Prostate gland (tissue), 2 donors: ENCODE measurements at regions not wholly inside any gene's neighbourhood (a gene's known extent, or its start where the extent isn't known, plus 50 kb on each side); places are given as distances from the start of the nearest gene placed in this dataset.

Experiments
- DNase-seq: peaks from one replicate; pipeline ENCODE4 v3.0.0-alpha.2; 2019; ENCODE audit warnings: low spot score
- H3K27ac ChIP-seq, 2 donors: fragments of 200-600 bp; sonication (generic); 2 replicates each; pipeline ENCODE4 v1.5.1; 2017 to 2019
- H3K27me3 ChIP-seq: fragments of 200-600 bp; sonication (generic); replicated peaks from 2 replicates; pipeline ENCODE4 v1.5.1; 2019; ENCODE audit not compliant: insufficient read depth
- H3K36me3 ChIP-seq, 2 donors: fragments of 200-600 bp; sonication (generic); 1 replicate in 1 of 2; 2 replicates in 1 of 2; pipeline versions ENCODE4 v1.5.1 to v1.8.1; 2017 to 2019
- H3K4me1 ChIP-seq: fragments of 200-600 bp; sonication (generic); replicated peaks from 2 replicates; pipeline ENCODE4 v1.5.1; 2019
- H3K4me3 ChIP-seq, 2 donors: fragments of 200-600 bp; sonication (generic); 2 replicates each; pipeline ENCODE4 v1.5.1; 2017 to 2019
- H3K9me3 ChIP-seq: fragments of 200-600 bp; sonication (generic); 2 replicates; pipeline ENCODE4 v1.5.1; 2017
- POLR2A ChIP-seq: fragments of 450-650 bp; IDR thresholded peaks from one replicate; pipeline ENCODE4 v1.6.1; 2016; ENCODE audit warnings: antibody characterized with exemption, mild to moderate bottlenecking
- POLR2AphosphoS5 ChIP-seq: sonication (generic); formaldehyde crosslinking; IDR thresholded peaks from one replicate; pipeline ENCODE4 v1.6.1; 2017; ENCODE audit warnings: antibody characterized with exemption
- WGBS: methylation state at CpG from one replicate; pipeline ENCODE4 v1.1.5; 2018; 5-methylcytosine and 5-hydroxymethylcytosine counted together
- intact Hi-C: fragments of 100-400 bp; cut with DNase I; formaldehyde crosslinking; loops from one replicate; pipeline ENCODE4 v1.14.2; 2022
- TF ChIP-seq, protein P1 (sequence below), 4 experiments: fragments of 200-600 bp in 2 of 4; fragments of 450-650 bp in 2 of 4; sonication (generic) in 2 of 4; IDR thresholded peaks; 1 replicate in 3 of 4; 2 replicates in 1 of 4; pipeline ENCODE4 v1.5.1; 2016 to 2019; ENCODE audit warnings: antibody characterized with exemption in 4 of 4, mild to moderate bottlenecking in 2 of 4, moderate library complexity in 2 of 4

DNA sequence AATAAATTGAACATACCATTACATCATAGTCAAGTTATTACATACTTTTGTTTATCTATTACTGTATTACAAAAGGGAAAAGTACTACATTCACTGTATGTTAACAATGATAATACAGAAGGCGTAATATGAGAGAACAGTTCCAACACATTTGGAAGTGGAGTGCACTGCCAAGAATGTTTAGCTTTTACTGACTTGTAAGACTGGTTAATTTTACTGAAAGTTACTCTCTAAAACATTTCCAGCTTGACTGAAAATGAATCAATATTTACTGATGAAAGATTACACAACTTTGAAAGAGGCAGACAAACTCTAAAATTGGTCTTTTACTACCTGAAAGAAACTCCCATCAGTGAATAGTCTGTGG is 728.5 kb downstream of the FSCB start:
- no peak overlapping the region for H3K4me3 ChIP-seq

DNA sequence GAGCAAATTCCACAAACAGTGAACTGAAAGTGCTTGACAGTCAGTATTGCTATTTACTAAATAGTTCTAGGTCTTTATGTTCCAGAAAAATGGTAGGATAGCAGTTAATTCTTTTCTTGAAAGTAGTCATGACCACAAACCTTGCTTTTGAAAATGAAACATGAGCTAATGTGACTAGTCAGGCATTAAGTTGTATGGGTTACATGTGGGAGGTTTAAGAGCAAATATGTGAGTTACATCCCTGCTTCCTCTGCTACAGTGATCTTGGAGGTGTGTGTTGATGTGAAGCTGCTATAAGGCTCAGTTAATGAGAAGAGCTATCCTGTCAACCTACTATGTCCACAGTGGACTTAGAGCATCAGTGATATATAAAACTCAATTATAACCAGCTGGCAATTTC is 741.6 kb downstream of the FSCB start:
- H3K4me1 ChIP-seq, result no peaks in the 10 kb centered on the region
- H3K36me3 ChIP-seq, result no peaks in the 10 kb centered on the region
- no peak overlapping the region for H3K4me3 ChIP-seq
- H3K9me3 ChIP-seq, result no peaks in the 10 kb centered on the region
- no peaks in the 10 kb centered on the region for H3K27me3 ChIP-seq
- no peak for DNase-seq
- no peak overlapping the region for H3K27ac ChIP-seq
- TF ChIP-seq POLR2A (no peak), POLR2AphosphoS5 (no peak)
- TF ChIP-seq, protein P1, sequence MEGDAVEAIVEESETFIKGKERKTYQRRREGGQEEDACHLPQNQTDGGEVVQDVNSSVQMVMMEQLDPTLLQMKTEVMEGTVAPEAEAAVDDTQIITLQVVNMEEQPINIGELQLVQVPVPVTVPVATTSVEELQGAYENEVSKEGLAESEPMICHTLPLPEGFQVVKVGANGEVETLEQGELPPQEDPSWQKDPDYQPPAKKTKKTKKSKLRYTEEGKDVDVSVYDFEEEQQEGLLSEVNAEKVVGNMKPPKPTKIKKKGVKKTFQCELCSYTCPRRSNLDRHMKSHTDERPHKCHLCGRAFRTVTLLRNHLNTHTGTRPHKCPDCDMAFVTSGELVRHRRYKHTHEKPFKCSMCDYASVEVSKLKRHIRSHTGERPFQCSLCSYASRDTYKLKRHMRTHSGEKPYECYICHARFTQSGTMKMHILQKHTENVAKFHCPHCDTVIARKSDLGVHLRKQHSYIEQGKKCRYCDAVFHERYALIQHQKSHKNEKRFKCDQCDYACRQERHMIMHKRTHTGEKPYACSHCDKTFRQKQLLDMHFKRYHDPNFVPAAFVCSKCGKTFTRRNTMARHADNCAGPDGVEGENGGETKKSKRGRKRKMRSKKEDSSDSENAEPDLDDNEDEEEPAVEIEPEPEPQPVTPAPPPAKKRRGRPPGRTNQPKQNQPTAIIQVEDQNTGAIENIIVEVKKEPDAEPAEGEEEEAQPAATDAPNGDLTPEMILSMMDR (IDR thresholded peaks at IDR 0.05), result no peak
- intact Hi-C loops, result no loop called here

More for the DNA sequence above, 728.5 kb downstream of the FSCB start:
- Histone ChIP-seq H3K4me1 (no peaks in the 10 kb centered on the region), H3K36me3 (no peaks in the 10 kb centered on the region), H3K27me3 (no peaks in the 10 kb centered on the region), H3K9me3 (no peaks in the 10 kb centered on the region), H3K27ac (no peak overlapping the region)
- 26% methylated on average over 1 of the region's 1 CpG for WGBS
- TF ChIP-seq POLR2AphosphoS5 (no peak), POLR2A (no peak)
- TF ChIP-seq, protein P1 (IDR thresholded peaks at IDR 0.05), result no peak
- DNase-seq, result no peak
- intact Hi-C loops, result no loop called here

DNA sequence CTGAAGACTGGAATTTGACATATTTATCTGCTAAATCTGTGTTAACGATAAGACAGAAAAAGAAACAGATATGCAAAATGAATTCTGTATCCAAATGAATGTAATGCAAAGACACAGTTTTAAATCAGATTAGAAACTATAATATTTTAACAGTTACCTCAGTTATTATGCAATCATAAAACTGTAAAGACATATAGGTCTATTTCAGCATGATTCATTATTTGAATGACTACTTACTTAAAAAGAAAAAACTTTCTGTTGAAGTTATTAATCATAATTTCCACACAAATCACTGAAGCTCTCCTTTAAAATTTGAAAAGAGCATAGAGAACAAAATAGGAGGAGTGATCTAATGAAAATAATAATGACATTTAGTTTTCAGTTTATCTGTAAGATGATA is 742.6 kb downstream of the FSCB start:
- H3K36me3 ChIP-seq, result no peaks in the 10 kb centered on the region
- H3K4me1 ChIP-seq, result no peaks in the 10 kb centered on the region
- no peaks in the 10 kb centered on the region for H3K9me3 ChIP-seq
- H3K27ac ChIP-seq, result no peak overlapping the region
- H3K4me3 ChIP-seq, result no peak overlapping the region
- TF ChIP-seq POLR2A, result no peak
- TF ChIP-seq, protein P1 (IDR thresholded peaks at IDR 0.05), result no peak
- TF ChIP-seq POLR2AphosphoS5, result no peak
- 57% methylated on average over 1 of the region's 1 CpG for WGBS
- no peaks in the 10 kb centered on the region for H3K27me3 ChIP-seq
- intact Hi-C loops, result no loop called here
- no peak for DNase-seq

DNA sequence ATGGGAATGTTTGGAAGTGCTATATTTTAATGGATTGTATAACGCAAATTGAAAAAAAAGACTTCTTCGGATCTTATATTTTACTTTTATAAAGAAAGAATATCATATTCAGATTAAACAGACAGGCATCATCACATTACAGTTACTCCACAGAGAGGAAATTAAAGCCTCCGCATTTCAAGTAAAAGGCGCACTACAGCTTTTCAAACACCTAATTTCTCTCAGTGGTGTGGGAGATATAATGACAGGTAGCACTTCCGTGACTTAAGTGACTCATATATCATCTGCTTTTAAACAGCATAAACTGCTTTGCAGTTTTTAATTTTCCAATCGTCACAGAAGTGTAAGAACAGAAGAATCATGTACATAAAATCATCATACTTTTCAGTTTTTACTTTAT is 751.4 kb downstream of the FSCB start:
- H3K4me3 ChIP-seq, result no peak overlapping the region
- no peaks in the 10 kb centered on the region for H3K4me1 ChIP-seq
- no peak overlapping the region for H3K27ac ChIP-seq
- TF ChIP-seq, protein P1 (IDR thresholded peaks at IDR 0.05), result no peak
- TF ChIP-seq POLR2A, result no peak
- TF ChIP-seq POLR2AphosphoS5, result no peak
- intact Hi-C loops, result no loop called here
- WGBS, result 88% methylated on average over 6 of the region's 6 CpGs
- H3K27me3 ChIP-seq, result no peaks in the 10 kb centered on the region
- H3K36me3 ChIP-seq, result no peaks in the 10 kb centered on the region
- H3K9me3 ChIP-seq, result no peaks in the 10 kb centered on the region
- no peak for DNase-seq

DNA sequence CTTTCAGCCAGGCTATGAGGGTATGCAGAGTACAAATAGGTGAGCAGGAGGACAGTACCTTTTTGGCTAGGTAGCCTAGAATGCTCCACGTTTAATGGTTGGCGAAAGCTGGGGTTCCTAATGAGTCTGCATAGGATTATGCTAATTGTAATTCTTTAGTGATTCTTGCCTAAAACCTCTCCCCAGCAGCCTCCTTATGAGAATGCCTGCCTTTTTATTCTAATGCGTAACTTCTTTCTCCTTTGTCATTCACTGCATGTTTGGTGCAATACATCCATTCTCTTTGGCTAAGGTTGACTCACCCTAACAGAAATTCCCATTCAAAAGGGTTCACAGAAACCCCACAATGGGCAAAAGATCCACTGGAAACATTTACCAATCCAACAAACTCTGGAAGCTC is 752.2 kb downstream of the FSCB start:
- WGBS, result 90% methylated on average over 3 of the region's 3 CpGs
- TF ChIP-seq POLR2AphosphoS5 (no peak), POLR2A (no peak)
- TF ChIP-seq, protein P1 (IDR thresholded peaks at IDR 0.05), result no peak
- Histone ChIP-seq H3K9me3 (no peaks in the 10 kb centered on the region), H3K36me3 (no peaks in the 10 kb centered on the region), H3K27ac (no peak overlapping the region), H3K4me3 (no peak overlapping the region), H3K4me1 (no peaks in the 10 kb centered on the region), H3K27me3 (no peaks in the 10 kb centered on the region)
- intact Hi-C loops, result no loop called here
- no peak for DNase-seq
